Activated gamma-delta T cell (primary cell): ENCODE measurements at regions not wholly inside any gene's neighbourhood (a gene's known extent, or its start where the extent isn't known, plus 50 kb on each side); places are given as distances from the start of the nearest gene placed in this dataset.

Experiments used
- DNase-seq: peaks from one replicate; lab custom pipeline; 2025; lab: John Stamatoyannopoulos, UW

- DNase-seq: no peak
Measured at GRCh38 chr12:124517260-124518050, 50.0 kb downstream of the NCOR2 start.

- no peak for DNase-seq
Measured at GRCh38 chr12:124516850-124517249, 50.6 kb downstream of the NCOR2 start.

GRCh38 chr12:124515981-124516380 is 51.4 kb downstream of the NCOR2 start:
- no peak for DNase-seq

- DNase-seq: no peak
Measured at GRCh38 chr12:124514996-124515932, 52.1 kb downstream of the NCOR2 start.

GRCh38 chr12:124514145-124514995 is 53.0 kb downstream of the NCOR2 start:
- DNase-seq: no peak

- DNase-seq: no peak
Measured at GRCh38 chr12:124513297-124513867, 54.0 kb downstream of the NCOR2 start.

GRCh38 chr12:124512667-124513296 is 54.6 kb downstream of the NCOR2 start:
- no peak for DNase-seq

GRCh38 chr12:124511259-124511985 is 56.0 kb downstream of the NCOR2 start:
- DNase-seq: no peak

GRCh38 chr12:124510301-124510970 is 57.0 kb downstream of the NCOR2 start:
- no peak for DNase-seq

- DNase-seq: no peak
Measured at GRCh38 chr12:124509676-124510300, 57.6 kb downstream of the NCOR2 start.

- DNase-seq: no peak
Measured at GRCh38 chr12:124509300-124509675, 58.1 kb downstream of the NCOR2 start.

- DNase-seq: no peak
Measured at GRCh38 chr12:124508381-124509079, 58.9 kb downstream of the NCOR2 start.

GRCh38 chr12:124507188-124508109 is 60.0 kb downstream of the NCOR2 start:
- DNase-seq: no peak

- DNase-seq: no peak
Measured at GRCh38 chr12:124506832-124507153, 60.6 kb downstream of the NCOR2 start.

GRCh38 chr12:124506145-124506831 is 61.1 kb downstream of the NCOR2 start:
- DNase-seq: no peak

- no peak for DNase-seq
Measured at GRCh38 chr12:124505001-124505818, 62.2 kb downstream of the NCOR2 start.
